ENCODE measurements at regions not wholly inside any gene's neighbourhood (a gene's known extent, or its start where the extent isn't known, plus 50 kb on each side); places are given as distances from the start of the nearest gene placed in this dataset.
"Not testable (repeated sequence)": the region's sequence is repeated elsewhere in the genome, so short reads cannot be mapped to it uniquely, and the experiment has no call there.

DNA sequence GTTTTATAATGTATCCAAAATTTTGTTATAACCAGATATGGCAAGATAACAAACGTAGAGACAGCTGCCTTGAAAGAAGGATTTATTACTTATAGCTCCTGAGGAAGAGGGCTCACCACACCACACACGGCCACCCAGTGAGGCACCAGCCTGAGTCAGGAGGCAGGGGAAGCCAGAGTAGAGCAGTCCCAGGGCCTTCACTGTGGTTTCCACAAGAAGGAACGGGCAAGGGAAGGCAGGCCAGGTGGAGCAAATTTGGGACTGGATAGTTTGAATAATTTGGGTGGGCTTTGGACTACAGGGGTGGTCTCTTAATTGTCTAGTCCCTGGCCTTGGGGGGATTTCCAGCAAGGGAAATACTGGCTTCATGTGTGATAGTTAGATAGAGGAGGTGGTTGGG is 72.5 kb downstream of the RRAGC start:
- DNase-seq: no peak

DNA sequence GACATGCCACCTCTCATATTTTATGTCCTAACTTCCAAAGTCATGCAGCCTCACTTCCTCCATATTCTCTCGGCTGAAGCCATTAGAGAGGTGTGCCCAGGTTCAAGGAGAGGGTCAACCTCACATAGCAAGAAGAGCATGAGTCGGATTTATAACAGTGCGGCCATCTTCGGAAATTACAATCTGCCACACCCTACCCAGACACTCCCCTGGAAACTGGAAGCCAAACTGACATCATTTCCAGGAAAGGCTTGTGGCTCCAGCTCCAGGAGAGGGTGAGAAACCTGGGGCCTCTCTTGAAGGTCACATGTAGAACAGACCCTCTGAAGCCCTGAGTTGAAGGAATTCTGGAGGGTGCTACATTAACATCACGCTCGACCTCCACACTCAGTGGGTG is 73.5 kb downstream of the RRAGC start:
- no peak for DNase-seq

DNA sequence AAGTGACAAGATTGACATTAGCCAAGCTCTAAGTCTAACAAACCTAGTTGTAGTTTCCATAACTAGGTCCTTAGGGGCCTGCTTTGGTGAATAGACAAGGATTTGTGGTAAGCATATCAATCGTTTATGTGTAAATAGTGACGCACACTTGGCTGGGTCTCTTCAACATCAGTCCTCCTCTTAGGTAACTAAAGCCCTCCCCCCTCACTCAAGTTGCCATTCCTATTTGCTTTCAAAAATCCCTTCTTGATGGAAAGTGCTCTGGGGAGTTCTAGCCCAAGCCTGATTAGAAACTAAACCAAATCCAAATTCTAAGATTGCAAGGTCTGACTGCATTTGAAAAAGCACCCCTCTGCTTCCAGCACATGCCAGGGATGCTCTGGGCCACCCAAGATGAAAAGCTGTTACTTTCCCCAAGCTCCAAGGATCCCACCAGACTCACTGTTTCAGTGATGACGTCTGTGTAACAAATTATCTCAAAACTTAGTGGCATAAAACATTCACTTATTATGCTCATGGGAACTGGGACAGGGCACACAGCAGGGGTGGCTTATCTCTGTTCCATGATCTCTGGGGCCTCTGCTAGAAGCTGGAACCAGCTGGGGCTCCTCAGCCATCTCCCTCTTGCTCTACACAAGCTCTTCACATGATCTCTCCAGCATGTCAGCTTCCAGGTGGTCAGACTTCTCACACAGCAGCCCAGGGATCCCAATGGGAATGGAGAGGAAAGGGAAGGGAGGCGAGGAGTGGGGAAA is 74.1 kb downstream of the RRAGC start:
- no peak for DNase-seq

DNA sequence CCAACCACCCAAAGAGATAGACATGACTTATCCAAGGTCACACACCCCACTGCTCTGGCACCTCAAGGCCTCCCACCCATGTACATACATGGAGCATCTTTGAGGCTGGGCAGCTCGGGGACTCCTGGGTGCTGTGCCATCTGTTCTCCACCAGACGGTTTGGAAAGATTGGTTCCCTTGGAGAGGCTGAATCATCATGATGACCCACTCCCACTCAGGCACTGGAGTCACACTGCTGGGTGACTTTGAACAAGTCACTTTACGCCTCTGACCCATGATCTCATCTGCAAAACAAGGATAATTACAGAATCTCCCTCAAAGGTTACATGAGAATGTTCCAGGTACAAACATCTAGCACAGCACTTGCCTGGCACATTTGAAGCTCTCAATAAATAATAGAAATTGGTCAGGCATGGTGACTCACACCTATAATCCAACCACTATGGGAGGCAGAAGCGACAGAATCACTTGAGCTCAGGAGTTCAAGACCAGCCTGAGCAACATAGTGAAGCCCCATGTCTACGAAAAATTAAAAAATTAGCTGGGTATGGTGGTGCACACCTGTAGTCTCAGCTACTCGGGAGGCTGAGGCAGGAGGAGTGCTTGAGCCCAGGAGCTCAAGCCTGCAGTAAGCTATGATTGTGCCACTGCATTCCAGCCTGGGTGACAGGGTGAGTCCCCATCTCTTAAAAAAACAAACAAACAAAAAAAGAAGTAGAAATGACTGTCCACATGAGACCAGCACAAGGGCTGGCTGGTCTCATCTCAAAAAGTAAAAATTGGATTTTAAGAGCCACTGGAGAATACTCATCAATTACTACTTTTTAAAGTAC is 74.9 kb downstream of the RRAGC start:
- DNase-seq: peak; percentile 36

DNA sequence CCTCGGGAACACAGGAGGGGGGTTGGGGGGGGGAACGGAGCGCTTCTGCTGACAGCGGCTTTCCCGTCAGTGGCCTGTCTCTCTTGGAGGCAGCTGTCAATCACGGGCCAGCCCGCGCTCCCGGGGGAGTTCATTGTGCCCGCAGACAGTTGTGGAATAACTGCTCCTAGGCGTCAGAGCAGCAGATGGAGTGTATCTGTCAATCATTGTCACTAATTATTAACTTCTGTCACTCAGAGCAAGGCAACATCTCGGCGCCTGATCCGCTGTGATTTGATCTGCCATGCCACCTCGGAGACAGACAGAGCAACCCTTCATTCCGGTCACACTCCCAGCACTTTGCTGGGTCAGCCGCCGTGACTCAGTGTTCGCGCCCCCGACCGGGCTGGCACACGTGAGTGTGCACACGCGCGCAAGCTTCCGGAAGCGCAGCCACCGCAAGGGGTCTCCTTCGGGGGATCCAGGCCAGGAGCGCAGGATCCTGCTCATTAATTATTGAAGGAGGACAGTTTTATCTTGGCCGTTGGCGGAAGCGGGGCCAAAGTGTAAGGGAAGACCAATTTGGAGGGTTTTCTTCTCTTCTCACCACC is 75.8 kb downstream of the RRAGC start:
- DNase-seq: peak; percentile 95

DNA sequence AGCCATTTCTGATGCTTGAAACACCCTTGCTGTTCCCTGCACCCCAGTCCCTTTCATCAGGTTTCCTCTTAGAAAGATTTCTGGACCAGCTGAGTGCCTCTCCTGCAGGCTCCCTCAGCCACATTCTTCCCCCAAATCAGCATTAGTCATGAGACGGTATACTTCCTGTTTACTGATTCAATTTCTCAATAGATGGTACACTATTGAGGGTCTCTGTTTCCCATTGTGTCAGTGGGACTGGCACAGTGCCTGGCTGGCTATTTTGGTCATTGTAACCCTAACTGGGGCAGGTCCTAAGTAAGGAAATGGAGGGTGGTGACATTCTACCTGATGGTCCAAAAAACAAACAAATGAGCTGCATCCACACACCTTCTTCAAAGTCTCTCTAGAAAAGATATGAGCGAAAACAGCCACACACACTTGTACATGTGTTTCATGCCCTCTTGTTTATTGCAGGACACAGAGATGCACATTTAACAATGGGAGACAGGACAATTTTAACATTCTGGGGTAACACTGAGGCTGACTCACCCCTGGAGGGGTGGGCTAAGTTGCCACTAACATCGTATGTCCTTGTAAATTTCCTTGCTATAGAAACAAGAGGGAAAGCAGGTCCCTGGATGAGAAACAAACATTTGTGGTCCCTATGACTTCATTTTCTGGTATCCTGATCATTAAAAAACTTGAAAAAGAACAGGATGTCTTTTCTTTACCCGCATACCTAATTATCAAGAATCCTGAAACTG is 77.5 kb downstream of the RRAGC start:
- DNase-seq: no peak

DNA sequence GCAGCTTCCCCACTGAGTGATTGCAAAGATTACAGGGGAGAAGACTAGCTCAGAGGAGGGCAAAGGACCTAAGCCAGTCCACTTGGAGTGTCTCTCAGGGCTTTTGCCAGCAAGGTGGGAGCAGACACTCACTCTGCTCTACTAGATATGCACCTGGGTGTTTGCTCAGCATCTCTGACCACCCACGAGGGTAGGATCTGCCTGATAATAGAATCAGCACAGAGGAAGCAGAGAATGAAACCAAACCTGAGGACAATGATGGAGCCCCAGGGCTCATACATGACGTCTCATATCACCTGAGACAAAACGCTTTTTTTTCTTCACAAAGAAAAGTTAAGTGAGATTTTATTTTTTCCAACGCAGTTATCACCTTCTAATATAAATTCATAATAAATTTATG is 79.4 kb downstream of the RRAGC start:
- DNase-seq: no peak

DNA sequence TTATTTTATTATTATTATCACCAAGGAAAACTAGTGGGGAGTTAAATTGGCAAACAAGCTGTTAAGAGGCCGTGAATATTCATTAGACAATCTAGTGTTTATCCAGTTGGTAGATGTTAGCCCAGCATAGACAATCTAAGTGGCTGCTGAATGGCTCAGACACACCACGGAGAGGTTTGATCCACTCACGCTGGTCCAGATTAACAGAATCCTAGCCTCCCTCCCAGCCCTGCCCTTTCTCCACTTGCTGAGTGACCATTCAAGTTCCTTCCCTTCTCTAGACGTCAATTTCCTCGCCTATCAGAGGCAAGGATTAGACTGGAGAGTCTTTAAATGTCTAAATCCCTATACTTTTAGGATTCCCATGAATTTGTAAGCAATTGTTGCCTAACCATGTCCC is 80.1 kb downstream of the RRAGC start:
- peak; percentile 26 for DNase-seq

DNA sequence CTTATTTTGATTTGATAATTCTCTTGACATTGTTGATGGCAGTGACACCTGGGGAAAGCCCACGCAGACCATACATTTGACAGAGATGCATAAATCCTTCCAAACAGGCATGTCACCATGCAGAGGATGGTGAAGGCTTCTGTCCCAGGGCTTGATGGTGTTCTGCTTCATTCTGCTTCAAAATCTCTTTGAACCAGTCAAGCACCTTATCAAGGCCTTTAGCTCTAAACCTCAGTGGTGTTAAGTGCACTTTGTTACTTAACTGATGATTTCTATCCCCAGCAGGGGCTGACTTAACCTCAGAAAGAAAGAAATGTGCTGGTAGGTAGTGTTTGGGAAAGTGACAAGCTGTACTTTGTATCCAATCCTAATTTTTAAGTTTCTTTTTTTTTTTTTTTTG is 81.1 kb downstream of the RRAGC start:
- DNase-seq: no peak

DNA sequence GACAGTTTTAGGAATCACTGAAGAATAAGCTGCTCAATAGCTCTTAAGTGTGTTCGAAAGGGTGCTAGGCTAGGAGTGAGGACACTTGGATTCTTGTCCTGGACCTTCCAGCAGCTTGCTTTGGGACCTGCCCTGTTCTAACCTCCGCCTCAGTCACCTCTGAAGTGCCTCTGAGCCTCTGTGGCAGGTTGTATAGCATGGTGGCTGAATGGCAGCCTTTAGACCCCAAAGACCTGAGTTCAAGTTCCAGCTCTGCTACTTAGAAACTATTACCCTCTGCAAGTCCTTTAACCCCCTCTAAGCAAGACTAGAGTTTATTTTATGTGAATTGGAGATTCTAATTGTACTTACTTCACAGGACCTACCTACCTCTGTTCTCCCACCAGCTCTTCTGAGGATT is 81.5 kb downstream of the RRAGC start:
- no peak for DNase-seq

DNA sequence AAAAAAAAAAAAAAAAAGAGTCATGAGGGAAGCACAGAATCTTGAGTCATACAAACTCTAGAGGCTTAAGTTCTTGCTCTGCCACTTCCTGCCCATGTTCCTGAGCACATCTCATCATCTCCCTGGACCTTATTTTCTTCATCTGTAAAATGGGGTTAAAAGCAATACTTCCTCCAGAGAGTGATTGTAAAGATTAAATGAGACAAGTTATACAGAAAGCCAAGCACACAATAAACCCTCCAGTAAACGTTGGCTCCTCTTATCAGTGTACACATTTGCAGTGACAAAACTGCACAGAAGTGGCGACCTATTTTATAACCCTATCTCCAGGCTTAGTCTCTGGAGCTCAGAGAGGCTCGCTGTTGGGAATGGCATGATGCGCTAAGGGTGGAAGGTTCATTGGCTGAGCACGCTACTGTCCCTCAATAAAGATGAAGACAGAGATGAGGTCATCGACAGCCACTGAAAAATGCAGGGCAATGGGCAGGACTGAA is 82.1 kb downstream of the RRAGC start:
- no peak for DNase-seq

DNA sequence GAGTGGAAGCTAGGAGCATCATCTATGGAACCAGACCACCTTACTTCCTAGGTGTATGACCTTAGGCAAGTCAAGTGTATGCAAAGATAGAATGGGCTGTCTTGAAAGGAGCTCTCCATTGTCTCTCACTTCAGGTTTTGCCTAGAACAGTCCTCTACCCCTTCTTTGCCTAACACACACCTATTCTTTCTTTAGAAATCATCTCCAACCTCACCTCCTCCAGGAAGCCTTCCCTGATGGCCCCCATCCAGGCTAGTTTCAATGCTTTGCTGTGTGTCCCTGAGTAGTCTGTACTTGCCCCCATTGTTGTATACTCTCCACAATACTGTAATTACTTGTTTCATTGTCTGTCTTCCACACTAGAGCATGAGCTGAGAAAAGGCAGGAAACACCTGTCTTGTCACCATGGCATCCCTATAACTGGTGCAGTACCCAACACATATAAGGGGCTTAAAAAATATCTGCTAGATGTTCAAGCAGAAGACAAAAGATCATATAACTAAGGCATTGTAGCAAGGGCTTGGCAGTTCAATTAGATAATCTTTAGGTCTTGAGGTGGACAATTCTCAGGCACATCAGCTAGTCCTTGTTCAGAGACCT is 83.0 kb downstream of the RRAGC start:
- DNase-seq: no peak

DNA sequence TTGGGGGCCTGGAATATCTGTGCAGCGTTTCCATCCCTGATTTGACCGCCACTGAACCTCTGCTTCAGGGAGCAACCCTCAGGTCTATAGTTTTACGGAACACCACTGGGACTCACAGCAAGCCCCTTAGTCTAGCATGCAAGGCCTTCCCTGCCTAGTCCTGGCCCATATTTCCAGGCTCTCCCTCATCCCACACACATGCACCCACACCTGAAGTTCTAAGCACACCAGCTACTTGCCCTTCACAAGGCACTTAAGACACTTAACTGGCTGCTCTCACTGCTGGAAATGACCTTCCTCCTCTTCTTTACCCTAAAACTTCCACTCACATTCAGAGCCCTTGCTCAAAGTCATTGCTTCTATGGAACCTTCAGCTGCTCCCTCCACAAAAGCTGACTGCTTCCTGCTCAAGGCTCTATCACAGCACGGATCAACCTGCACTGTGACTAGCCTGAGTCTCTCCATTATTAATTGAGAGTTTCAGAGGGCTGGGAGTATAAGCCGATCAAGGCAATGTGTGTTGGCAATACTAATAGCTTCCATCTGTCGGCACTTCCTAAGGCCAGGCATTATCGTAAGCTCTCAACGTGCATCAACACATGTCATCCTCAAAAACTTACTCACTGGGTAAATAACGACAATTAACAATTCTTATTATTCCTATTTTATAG is 84.3 kb downstream of the RRAGC start:
- DNase-seq: peak; percentile 99

DNA sequence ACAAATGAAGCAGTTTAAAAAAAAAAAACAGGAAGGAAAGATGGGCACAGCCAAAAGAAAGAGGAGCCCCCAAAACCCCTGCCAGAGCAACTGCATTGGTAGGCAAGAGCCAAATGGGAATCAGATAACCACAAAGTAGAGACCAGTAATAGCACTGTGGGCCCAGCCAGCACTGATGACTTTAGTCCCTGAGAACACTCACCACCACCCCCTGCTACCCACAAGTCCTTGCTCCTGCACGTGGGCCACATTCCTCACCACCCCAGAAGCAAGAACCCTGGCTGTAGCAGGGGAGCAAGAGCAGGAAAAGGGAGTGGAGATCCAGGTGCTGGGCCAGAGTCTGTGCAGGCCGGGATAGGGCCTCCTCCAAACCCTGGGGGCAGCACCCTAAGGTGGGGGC is 86.1 kb downstream of the RRAGC start:
- DNase-seq: no peak

DNA sequence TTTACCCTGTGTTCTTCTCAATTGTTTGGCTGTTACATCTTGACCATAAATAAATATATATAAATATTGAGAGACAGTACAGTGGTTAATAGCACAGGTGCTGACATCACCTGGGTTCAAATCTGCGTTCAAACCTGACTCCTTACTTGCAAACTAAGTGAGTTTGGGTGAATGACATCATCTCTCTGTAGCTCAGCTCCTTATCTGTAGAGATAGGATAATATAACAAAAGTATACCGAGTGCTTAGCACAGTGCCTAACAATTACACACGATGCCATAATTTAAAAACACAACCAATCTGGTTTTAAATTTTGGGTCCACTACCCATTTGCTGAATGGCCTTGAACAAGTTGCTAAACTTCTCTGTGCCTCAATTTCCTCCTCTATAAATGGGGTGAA is 86.6 kb downstream of the RRAGC start:
- no peak for DNase-seq

DNA sequence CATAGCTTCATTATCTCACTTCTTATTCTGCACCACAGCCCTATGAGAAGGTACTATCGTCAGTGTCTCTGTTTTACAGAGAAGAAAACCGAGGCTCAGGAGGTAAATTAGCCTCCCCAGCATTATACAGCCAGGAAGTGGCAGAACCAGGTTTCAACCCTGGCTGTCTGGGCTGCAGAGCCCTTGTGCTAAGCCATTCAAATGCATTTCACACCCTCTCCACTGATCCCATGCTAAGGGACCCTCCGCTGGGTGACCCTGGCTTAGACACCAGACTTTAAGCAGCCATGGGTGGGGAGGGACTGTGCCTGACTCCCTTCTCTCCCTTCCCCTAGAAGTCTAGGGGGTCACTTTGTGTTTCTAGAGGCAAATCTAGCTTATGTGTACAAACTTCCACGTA is 87.5 kb downstream of the RRAGC start:
- no peak for DNase-seq

DNA sequence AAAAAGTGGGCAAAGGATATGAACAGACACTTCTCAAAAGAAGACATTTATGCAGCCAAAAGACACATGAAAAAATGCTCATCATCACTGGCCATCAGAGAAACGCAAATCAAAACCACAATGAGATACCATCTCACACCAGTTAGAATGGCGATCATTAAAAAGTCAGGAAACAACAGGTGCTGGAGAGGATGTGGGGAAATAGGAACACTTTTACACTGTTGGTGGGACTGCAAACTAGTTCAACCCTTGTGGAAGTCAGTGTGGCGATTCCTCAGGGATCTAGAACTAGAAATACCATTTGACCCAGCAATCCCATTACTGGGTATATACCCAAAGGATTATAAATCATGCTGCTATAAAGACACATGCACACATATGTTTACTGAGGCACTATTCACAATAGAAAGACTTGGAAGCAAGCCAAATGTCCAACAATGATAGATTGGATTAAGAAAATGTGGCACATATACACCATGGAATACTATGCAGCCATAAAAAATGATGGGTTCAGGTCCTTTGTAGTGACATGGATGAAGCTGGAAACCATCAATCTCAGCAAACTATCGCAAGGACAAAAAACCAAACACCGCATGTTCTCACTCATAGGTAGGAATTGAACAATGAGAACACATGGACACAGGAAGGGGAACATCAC is 88.9 kb downstream of the RRAGC start:
- DNase-seq: not testable (repeated sequence)

DNA sequence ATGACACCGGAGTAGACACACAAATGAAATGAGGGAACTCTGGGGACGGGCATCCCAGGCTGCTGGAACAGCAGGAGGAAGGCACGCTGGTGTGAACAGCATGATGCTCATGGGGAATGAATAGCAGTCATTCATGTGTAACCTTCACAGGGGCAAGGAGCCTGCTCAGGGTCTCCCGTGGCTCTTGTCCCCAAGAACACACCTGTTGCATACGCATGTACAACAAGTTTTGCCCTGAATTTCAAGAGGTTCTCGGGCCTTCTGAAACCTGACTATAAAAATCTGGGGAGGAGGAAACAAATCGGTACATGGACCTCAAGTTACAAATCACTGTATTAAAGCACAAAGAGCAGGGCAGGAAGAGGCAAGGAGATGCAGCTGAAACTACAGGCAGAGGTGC is 93.4 kb downstream of the RRAGC start:
- DNase-seq: no peak

DNA sequence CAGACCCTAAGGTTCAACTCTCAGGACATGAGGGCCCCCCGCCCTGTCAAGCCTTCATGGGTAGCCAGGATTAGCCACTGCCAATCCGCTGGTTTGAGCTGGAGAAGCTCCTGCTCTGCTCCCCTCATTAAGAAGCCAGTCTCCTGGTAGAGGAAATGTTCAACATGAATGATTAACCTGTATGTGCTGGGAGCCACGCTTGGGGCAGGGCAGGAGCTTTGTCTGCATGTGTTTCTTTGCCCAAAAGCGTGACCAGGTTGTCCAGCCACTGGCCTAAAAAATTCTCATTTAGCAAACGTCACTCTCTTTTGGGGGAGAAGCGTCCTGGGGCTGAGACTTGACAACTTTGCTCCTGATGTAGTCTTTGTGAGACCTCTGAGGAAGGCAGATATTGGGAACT is 96.5 kb downstream of the RRAGC start:
- DNase-seq: no peak

DNA sequence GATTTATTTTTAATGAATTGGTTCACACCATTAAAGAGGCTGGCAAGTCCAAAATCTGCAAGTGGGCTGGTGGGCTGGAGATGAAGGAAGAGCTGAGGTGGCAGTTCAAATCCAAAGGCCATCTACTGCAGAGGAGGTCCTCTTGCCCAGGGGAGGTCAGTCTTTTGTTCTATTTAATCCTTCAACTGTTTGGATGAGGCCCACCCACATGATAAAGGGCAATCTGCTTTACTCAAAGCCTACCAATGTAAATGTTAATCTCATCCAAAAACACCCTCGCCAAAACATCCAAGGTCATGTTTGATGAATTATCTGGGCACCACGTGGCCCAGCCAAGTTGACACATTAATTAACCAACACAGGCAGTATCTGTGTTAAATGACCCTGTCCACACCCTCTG is 99.0 kb downstream of the RRAGC start:
- no peak for DNase-seq

DNA sequence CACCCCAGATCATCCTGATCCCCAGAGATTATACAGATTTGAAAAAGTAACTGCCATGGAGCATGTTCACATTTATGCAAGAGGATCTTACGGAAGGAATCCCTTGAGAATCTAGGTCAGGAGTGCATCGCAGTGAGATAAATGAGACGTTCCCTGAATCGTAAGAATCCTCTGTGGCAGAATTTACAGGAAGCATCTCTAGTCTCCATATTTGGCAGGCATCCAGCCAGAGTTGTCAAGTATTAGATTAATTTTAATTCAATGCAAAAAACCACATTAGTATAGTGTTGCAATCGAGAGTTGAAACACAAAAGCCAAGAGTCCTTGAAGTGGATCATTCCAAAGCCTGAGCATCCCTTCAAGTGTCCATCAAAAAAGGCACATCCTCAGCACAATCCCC is 100.8 kb downstream of the RRAGC start:
- DNase-seq: no peak

All from NCI-H82 (cell line).